Fibroblast of upper back skin (primary cell): ENCODE measurements at regions not wholly inside any gene's neighbourhood (a gene's known extent, or its start where the extent isn't known, plus 50 kb on each side); places are given as distances from the start of the nearest gene placed in this dataset.
"Not testable (repeated sequence)": the region's sequence is repeated elsewhere in the genome, so short reads cannot be mapped to it uniquely, and the experiment has no call there.

Source experiments
- DNase-seq: peaks from one replicate; pipeline ENCODE4 v3.0.0-alpha.2; 2013

GRCh38 chr12:131214936-131215335, 261.2 kb downstream of the ADGRD1 start:
- not testable (repeated sequence) for DNase-seq

- not testable (repeated sequence) for DNase-seq
Observed at GRCh38 chr12:131216587-131216986, 262.9 kb downstream of the ADGRD1 start.

GRCh38 chr12:131217024-131217586, 263.4 kb downstream of the ADGRD1 start:
- DNase-seq, result no peak

- no peak for DNase-seq
Observed at GRCh38 chr12:131218026-131218922, 264.6 kb downstream of the ADGRD1 start.

- DNase-seq, result no peak
Observed at GRCh38 chr12:131218923-131219669, 265.4 kb downstream of the ADGRD1 start.

- no peak for DNase-seq
Observed at GRCh38 chr12:131219670-131220330, 266.1 kb downstream of the ADGRD1 start.

- no peak for DNase-seq
Observed at GRCh38 chr12:131220331-131220685, 266.6 kb downstream of the ADGRD1 start.

GRCh38 chr12:131221061-131221956, 267.6 kb downstream of the ADGRD1 start:
- DNase-seq, result no peak

GRCh38 chr12:131221957-131222328, 268.2 kb downstream of the ADGRD1 start:
- DNase-seq, result no peak

- DNase-seq, result no peak
Observed at GRCh38 chr12:131222329-131223139, 268.8 kb downstream of the ADGRD1 start.

- no peak for DNase-seq
Observed at GRCh38 chr12:131223171-131223761, 269.6 kb downstream of the ADGRD1 start.

- no peak for DNase-seq
Observed at GRCh38 chr12:131223791-131224225, 270.1 kb downstream of the ADGRD1 start.

GRCh38 chr12:131224226-131225065, 270.7 kb downstream of the ADGRD1 start:
- not testable (repeated sequence) for DNase-seq

- not testable (repeated sequence) for DNase-seq
Observed at GRCh38 chr12:131225066-131225380, 271.3 kb downstream of the ADGRD1 start.

GRCh38 chr12:131226345-131227265, 272.9 kb downstream of the ADGRD1 start:
- DNase-seq, result no peak

GRCh38 chr12:131227641-131228040, 273.9 kb downstream of the ADGRD1 start:
- DNase-seq, result not testable (repeated sequence)

- DNase-seq, result not testable (repeated sequence)
Observed at GRCh38 chr12:131229079-131229425, 275.3 kb downstream of the ADGRD1 start.

- no peak for DNase-seq
Observed at GRCh38 chr12:131229426-131230339, 276.0 kb downstream of the ADGRD1 start.
